A549 (cell line): ENCODE measurements at regions not wholly inside any gene's neighbourhood (a gene's known extent, or its start where the extent isn't known, plus 50 kb on each side); places are given as distances from the start of the nearest gene placed in this dataset.
"Not testable (repeated sequence)": the region's sequence is repeated elsewhere in the genome, so short reads cannot be mapped to it uniquely, and the experiment has no call there.

ENCODE experiments used
- CBX2 ChIP-seq: fragments of 200-600 bp; sonication (generic); IDR thresholded peaks from 2 replicates; pipeline ENCODE4 v1.6.1; 2016; ENCODE audit warnings: low read depth, mild to moderate bottlenecking, borderline replicate concordance
- GATA3 ChIP-seq: IDR thresholded peaks from 2 replicates; pipeline ENCODE4 v1.6.1; 2012; ENCODE audit warnings: borderline replicate concordance
- HOXB5 ChIP-seq: fragments of 250-450 bp; sonication (Bioruptor Pico); IDR thresholded peaks from 2 replicates; pipeline ENCODE4 v1.5.0; 2020; ENCODE audit warnings: mild to moderate bottlenecking, moderate library complexity
- NR3C1 ChIP-seq: fragments of >200 bp; sonication (Bioruptor Twin); formaldehyde crosslinking; IDR thresholded peaks from 3 replicates; pipeline ENCODE4 v1.6.1; 2017
- TF ChIP-seq, protein P1 (sequence below): IDR thresholded peaks from 2 replicates; pipeline ENCODE4 v1.6.1; 2012
- TF ChIP-seq, protein P2 (sequence below): fragments of 450-650 bp; IDR thresholded peaks from 2 replicates; pipeline ENCODE4 v1.6.1; 2014; ENCODE audit warnings: antibody characterized with exemption
- TF ChIP-seq, protein P3 (sequence below): fragments of >200 bp; sonication (Bioruptor Twin); formaldehyde crosslinking; IDR thresholded peaks from 3 replicates; pipeline ENCODE4 v1.5.1; 2016

DNA sequence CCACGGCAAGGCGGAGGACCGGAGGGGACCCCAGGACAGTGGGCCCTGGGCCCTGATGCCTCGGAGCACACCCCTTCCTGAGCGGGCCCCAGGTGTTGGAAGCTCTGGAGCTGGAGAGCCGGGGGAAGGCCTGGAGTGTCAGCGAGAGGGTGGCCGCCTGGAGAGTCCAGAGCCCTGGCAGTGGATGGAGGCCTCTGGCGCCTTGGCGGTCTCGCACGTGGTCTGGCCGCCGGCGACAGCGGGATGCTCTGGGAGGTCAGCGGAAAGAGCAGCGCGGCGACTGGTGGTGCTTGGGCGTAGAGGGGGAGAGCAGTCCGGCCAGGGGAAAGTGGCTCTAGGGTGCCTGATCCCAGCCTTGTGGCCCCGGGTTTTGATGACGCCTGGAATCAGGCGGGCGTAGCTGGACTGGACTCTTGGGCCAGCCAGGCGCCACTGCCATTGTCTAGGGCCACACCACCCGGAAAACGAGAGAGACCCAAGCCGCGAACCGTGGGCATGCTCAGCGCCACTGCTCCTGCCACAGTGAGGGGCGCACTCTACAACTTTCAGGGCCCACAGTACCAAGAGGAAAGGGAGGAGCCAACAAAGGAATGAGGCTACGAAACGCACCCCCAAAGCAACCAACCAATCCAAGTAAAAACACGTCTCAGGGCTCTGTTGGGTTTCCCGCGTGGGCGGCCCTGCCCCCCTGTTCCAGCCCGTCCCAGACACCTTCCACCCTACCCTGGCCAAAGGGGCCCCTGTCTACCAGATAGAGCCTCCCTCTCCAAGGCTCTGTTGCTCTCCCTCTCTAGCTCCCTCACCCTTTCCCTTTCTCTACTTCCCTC lies 1381.2 kb upstream of the DEFB115 start:
- not testable (repeated sequence) for TF ChIP-seq GATA3; HOXB5 (CRISPR knock-in tag); CBX2; NR3C1
- TF ChIP-seq, protein P1, sequence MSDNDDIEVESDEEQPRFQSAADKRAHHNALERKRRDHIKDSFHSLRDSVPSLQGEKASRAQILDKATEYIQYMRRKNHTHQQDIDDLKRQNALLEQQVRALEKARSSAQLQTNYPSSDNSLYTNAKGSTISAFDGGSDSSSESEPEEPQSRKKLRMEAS = not testable (repeated sequence)
- TF ChIP-seq, protein P2, sequence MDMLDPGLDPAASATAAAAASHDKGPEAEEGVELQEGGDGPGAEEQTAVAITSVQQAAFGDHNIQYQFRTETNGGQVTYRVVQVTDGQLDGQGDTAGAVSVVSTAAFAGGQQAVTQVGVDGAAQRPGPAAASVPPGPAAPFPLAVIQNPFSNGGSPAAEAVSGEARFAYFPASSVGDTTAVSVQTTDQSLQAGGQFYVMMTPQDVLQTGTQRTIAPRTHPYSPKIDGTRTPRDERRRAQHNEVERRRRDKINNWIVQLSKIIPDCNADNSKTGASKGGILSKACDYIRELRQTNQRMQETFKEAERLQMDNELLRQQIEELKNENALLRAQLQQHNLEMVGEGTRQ = not testable (repeated sequence)
- TF ChIP-seq, protein P3, sequence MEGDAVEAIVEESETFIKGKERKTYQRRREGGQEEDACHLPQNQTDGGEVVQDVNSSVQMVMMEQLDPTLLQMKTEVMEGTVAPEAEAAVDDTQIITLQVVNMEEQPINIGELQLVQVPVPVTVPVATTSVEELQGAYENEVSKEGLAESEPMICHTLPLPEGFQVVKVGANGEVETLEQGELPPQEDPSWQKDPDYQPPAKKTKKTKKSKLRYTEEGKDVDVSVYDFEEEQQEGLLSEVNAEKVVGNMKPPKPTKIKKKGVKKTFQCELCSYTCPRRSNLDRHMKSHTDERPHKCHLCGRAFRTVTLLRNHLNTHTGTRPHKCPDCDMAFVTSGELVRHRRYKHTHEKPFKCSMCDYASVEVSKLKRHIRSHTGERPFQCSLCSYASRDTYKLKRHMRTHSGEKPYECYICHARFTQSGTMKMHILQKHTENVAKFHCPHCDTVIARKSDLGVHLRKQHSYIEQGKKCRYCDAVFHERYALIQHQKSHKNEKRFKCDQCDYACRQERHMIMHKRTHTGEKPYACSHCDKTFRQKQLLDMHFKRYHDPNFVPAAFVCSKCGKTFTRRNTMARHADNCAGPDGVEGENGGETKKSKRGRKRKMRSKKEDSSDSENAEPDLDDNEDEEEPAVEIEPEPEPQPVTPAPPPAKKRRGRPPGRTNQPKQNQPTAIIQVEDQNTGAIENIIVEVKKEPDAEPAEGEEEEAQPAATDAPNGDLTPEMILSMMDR = not testable (repeated sequence)
